ENCODE measurements at regions not wholly inside any gene's neighbourhood (a gene's known extent, or its start where the extent isn't known, plus 50 kb on each side); places are given as distances from the start of the nearest gene placed in this dataset.

GRCh38 chr19:28422791-28423650 is 789.9 kb downstream of the UQCRFS1 start:
- no peak overlapping the region for H3K4me3 ChIP-seq (ENCODE audit: low read depth, low read length)
- DNase-seq (ENCODE audit: low read depth): no peak
- TF ChIP-seq, protein P1, sequence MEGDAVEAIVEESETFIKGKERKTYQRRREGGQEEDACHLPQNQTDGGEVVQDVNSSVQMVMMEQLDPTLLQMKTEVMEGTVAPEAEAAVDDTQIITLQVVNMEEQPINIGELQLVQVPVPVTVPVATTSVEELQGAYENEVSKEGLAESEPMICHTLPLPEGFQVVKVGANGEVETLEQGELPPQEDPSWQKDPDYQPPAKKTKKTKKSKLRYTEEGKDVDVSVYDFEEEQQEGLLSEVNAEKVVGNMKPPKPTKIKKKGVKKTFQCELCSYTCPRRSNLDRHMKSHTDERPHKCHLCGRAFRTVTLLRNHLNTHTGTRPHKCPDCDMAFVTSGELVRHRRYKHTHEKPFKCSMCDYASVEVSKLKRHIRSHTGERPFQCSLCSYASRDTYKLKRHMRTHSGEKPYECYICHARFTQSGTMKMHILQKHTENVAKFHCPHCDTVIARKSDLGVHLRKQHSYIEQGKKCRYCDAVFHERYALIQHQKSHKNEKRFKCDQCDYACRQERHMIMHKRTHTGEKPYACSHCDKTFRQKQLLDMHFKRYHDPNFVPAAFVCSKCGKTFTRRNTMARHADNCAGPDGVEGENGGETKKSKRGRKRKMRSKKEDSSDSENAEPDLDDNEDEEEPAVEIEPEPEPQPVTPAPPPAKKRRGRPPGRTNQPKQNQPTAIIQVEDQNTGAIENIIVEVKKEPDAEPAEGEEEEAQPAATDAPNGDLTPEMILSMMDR (IDR thresholded peaks at IDR 0.05; ENCODE audit: insufficient read depth, low read depth, low read length): no peak
- H3K27me3 ChIP-seq (ENCODE audit: control insufficient read depth, insufficient read depth, low read length): no peaks in the 10 kb centered on the region
- CTCF ChIA-PET: interaction anchor here (0.7 to 1.9 kb wide), 2 partner anchors 22 to 238 kb away, joined by 3 to 4 read pairs; no protein-coding TSS in a partner anchor
- POLR2A ChIA-PET: no interaction called here
- H3K36me3 ChIP-seq (ENCODE audit: control insufficient read depth, insufficient read depth, low read length): no peaks in the 10 kb centered on the region

DNA sequence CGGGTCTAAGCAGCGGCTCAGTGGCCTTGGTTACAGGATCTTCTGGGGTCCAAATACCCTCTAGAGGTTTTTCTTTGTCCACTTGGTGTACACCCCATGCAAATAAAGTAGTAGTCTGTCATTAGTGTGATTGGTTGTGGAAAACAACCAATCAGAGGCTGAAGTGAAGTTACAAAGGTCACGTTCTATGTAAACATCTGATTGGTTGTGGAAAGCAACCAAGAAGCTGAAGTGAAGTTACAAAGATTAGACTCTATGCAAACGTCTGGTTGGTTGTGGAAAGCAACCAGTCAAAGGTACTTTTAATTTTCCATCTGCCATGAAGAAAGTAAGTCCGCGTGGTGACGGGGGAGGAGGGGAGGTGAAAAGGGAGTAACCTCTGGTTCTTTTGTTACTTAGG is 790.9 kb downstream of the UQCRFS1 start:
- no peaks in the 10 kb centered on the region for H3K27me3 ChIP-seq (ENCODE audit: control insufficient read depth, insufficient read depth, low read length)
- DNase-seq (ENCODE audit: low read depth): no peak
- no peaks in the 10 kb centered on the region for H3K36me3 ChIP-seq (ENCODE audit: control insufficient read depth, insufficient read depth, low read length)
- TF ChIP-seq, protein P1 (IDR thresholded peaks at IDR 0.05; ENCODE audit: insufficient read depth, low read depth, low read length): no peak
- ChIA-PET POLR2A (no interaction called here), CTCF (no interaction called here)
- no peak overlapping the region for H3K4me3 ChIP-seq (ENCODE audit: low read depth, low read length)

GRCh38 chr19:28420811-28421550 is 792.0 kb downstream of the UQCRFS1 start:
- POLR2A ChIA-PET: no interaction called here
- Histone ChIP-seq H3K36me3 (ENCODE audit: control insufficient read depth, insufficient read depth, low read length) (no peaks in the 10 kb centered on the region), H3K27me3 (ENCODE audit: control insufficient read depth, insufficient read depth, low read length) (no peaks in the 10 kb centered on the region), H3K4me3 (ENCODE audit: low read depth, low read length) (no peak overlapping the region)
- no peak for DNase-seq (ENCODE audit: low read depth)
- CTCF ChIA-PET: interaction anchor here (0.7 kb wide), 1 partner anchor 317 kb away, joined by 3 read pairs; no protein-coding TSS in a partner anchor
- TF ChIP-seq, protein P1 (IDR thresholded peaks at IDR 0.05; ENCODE audit: insufficient read depth, low read depth, low read length): no peak

DNA sequence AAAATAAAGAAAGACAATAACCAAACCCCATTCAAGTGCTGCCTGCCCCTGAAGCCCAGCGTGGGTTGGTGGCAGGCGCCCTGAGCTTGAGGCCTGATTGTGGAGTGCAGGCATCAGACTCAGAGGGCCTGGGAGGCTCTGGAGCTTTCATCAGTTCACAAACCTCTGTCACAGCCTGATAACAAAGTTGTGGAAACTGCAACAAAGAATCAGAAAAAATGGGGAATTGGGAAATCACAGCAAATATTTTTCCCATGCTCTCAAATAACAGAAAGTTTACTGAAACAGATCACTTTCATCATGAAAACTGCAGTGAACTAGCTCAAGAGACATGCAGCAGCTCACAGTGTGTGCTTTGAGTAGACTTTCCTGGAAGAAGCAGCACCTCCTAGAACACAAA is 793.6 kb downstream of the UQCRFS1 start:
- TF ChIP-seq, protein P1 (IDR thresholded peaks at IDR 0.05; ENCODE audit: insufficient read depth, low read depth, low read length): no peak
- Histone ChIP-seq H3K27me3 (ENCODE audit: control insufficient read depth, insufficient read depth, low read length) (no peaks in the 10 kb centered on the region), H3K4me3 (ENCODE audit: low read depth, low read length) (no peak overlapping the region), H3K36me3 (ENCODE audit: control insufficient read depth, insufficient read depth, low read length) (no peaks in the 10 kb centered on the region)
- POLR2A ChIA-PET: no interaction called here
- CTCF ChIA-PET: no interaction called here
- no peak for DNase-seq (ENCODE audit: low read depth)

DNA sequence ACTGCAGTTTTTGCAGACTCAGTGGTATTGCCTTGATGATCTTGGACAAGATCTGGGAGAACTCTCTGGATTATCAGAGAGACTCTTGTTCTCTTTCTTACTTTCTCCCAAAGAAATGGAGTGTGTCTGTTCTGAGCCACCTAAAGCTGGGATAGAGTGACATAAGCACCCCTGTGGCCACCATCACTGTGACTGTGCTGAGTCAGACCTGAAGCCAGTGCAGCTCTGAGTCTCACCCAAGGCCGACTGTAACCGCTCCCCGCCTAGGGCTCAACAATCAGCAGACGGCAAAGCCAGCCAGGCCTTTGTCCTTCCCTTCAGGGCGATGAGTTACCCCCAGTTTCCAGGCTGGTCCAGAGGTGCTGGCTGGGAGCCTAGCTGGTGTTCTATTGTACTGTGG is 795.6 kb downstream of the UQCRFS1 start:
- POLR2A ChIA-PET: no interaction called here
- CTCF ChIA-PET: no interaction called here
- no peak for DNase-seq (ENCODE audit: low read depth)
- TF ChIP-seq, protein P1 (IDR thresholded peaks at IDR 0.05; ENCODE audit: insufficient read depth, low read depth, low read length): no peak
- no peak overlapping the region for H3K4me3 ChIP-seq (ENCODE audit: low read depth, low read length)
- H3K36me3 ChIP-seq (ENCODE audit: control insufficient read depth, insufficient read depth, low read length): no peaks in the 10 kb centered on the region
- no peaks in the 10 kb centered on the region for H3K27me3 ChIP-seq (ENCODE audit: control insufficient read depth, insufficient read depth, low read length)

All from BJ (cell line).